NCI-H526 (cell line): ENCODE measurements at regions not wholly inside any gene's neighbourhood (a gene's known extent, or its start where the extent isn't known, plus 50 kb on each side); places are given as distances from the start of the nearest gene placed in this dataset.

ENCODE experiments used
- DNase-seq, 2 experiments: peaks; one replicate each; lab custom pipeline; 2025; lab: John Stamatoyannopoulos, UW

- no peak for DNase-seq
Measured at GRCh38 chr4:111601671-111602070, 543.6 kb upstream of the FAM241A start.

GRCh38 chr4:111602848-111603247, 542.4 kb upstream of the FAM241A start:
- DNase-seq = no peak

GRCh38 chr4:111605111-111605510, 540.1 kb upstream of the FAM241A start:
- no peak for DNase-seq

- no peak for DNase-seq
Measured at GRCh38 chr4:111610681-111611080, 534.6 kb upstream of the FAM241A start.

- DNase-seq = no peak
Measured at GRCh38 chr4:111618908-111619307, 526.3 kb upstream of the FAM241A start.

- DNase-seq = no peak
Measured at GRCh38 chr4:111628437-111628836, 516.8 kb upstream of the FAM241A start.

- DNase-seq = peak; percentile 55 to 68
Measured at GRCh38 chr4:111630705-111631104, 514.5 kb upstream of the FAM241A start.

- peak in 1 of 2 experiments; percentile 63 for DNase-seq
Measured at GRCh38 chr4:111631215-111631999, 513.8 kb upstream of the FAM241A start.

- DNase-seq = no peak
Measured at GRCh38 chr4:111632641-111633151, 512.6 kb upstream of the FAM241A start.

- DNase-seq = no peak
Measured at GRCh38 chr4:111633663-111634266, 511.5 kb upstream of the FAM241A start.

GRCh38 chr4:111635646-111636045, 509.6 kb upstream of the FAM241A start:
- DNase-seq = no peak

- no peak for DNase-seq
Measured at GRCh38 chr4:111636961-111637585, 508.2 kb upstream of the FAM241A start.

- no peak for DNase-seq
Measured at GRCh38 chr4:111639120-111639690, 506.0 kb upstream of the FAM241A start.

- DNase-seq = no peak
Measured at GRCh38 chr4:111639876-111640275, 505.4 kb upstream of the FAM241A start.

GRCh38 chr4:111641813-111642579, 503.3 kb upstream of the FAM241A start:
- DNase-seq = peak; percentile 78 to 88

GRCh38 chr4:111648056-111648455, 497.2 kb upstream of the FAM241A start:
- no peak for DNase-seq

- DNase-seq = no peak
Measured at GRCh38 chr4:111649308-111649707, 495.9 kb upstream of the FAM241A start.

GRCh38 chr4:111650146-111650545, 495.1 kb upstream of the FAM241A start:
- no peak for DNase-seq

- DNase-seq = no peak
Measured at GRCh38 chr4:111650674-111651086, 494.6 kb upstream of the FAM241A start.

- no peak for DNase-seq
Measured at GRCh38 chr4:111652236-111652635, 493.0 kb upstream of the FAM241A start.

GRCh38 chr4:111652986-111653385, 492.3 kb upstream of the FAM241A start:
- DNase-seq = no peak

GRCh38 chr4:111662496-111662895, 482.8 kb upstream of the FAM241A start:
- no peak for DNase-seq
